ENCODE measurements at regions not wholly inside any gene's neighbourhood (a gene's known extent, or its start where the extent isn't known, plus 50 kb on each side); places are given as distances from the start of the nearest gene placed in this dataset.

DNA sequence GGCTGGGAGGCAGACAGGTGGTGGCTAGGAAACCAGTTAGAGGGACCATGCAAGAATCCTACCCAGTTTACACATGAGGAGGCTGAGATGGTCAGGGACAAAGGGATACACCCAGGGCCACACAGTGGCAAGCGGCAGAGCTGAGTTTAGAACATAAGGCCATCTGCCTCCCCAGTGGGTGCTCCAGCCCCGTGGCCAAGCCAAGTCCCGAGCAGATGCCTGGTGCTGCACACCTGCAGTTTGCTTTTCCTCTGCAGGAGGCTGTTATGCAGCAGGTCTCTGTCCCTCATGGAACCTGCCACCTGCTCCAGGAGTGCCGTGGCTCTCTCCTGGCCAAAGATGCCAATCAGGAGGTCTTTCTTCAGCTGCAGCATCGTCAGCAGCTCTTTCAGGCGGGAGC is 70.8 kb downstream of the SYNE3 start:
- TF ChIP-seq, protein P1, sequence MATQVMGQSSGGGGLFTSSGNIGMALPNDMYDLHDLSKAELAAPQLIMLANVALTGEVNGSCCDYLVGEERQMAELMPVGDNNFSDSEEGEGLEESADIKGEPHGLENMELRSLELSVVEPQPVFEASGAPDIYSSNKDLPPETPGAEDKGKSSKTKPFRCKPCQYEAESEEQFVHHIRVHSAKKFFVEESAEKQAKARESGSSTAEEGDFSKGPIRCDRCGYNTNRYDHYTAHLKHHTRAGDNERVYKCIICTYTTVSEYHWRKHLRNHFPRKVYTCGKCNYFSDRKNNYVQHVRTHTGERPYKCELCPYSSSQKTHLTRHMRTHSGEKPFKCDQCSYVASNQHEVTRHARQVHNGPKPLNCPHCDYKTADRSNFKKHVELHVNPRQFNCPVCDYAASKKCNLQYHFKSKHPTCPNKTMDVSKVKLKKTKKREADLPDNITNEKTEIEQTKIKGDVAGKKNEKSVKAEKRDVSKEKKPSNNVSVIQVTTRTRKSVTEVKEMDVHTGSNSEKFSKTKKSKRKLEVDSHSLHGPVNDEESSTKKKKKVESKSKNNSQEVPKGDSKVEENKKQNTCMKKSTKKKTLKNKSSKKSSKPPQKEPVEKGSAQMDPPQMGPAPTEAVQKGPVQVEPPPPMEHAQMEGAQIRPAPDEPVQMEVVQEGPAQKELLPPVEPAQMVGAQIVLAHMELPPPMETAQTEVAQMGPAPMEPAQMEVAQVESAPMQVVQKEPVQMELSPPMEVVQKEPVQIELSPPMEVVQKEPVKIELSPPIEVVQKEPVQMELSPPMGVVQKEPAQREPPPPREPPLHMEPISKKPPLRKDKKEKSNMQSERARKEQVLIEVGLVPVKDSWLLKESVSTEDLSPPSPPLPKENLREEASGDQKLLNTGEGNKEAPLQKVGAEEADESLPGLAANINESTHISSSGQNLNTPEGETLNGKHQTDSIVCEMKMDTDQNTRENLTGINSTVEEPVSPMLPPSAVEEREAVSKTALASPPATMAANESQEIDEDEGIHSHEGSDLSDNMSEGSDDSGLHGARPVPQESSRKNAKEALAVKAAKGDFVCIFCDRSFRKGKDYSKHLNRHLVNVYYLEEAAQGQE (IDR thresholded peaks at IDR 0.05; ENCODE audit: insufficient read depth in 1 of 2, low read depth in 2 of 2, low read length in 2 of 2) = no peak
- TF ChIP-seq POLR2AphosphoS5 (IDR thresholded peaks at IDR 0.05; ENCODE audit: low read depth, low read length) (no peak), TAF1 (IDR thresholded peaks at IDR 0.05; ENCODE audit: borderline replicate concordance, insufficient read depth, low read length) (no peak), FOXP2 (optimal IDR thresholded peaks at IDR 0.05; ENCODE audit: borderline replicate concordance, extremely low read depth, extremely low read length, insufficient read depth) (no peak), SIN3A (IDR thresholded peaks at IDR 0.05; ENCODE audit: borderline replicate concordance, insufficient read depth, low read length) (no peak)
